A673 (cell line): ENCODE measurements at regions not wholly inside any gene's neighbourhood (a gene's known extent, or its start where the extent isn't known, plus 50 kb on each side); places are given as distances from the start of the nearest gene placed in this dataset.

ENCODE experiments used
- BruUV-seq: library from RNA; stranded (reverse); fragments of 400-500 nt; replicated peaks from 2 replicates; lab custom pipeline; 2021; lab: Mats Ljungman, UMichigan
- CTCF ChIA-PET: fragments of 300-600 bp; sonication (Branson Sonifier 250); formaldehyde crosslinking; loops from one replicate; lab custom pipeline; 2022; ENCODE audit warnings: antibody characterized with exemption; lab: Charles Lee
- POLR2A ChIA-PET: fragments of 300-600 bp; sonication (Branson Sonifier 250); formaldehyde crosslinking; loops from one replicate; lab custom pipeline; 2022; ENCODE audit warnings: antibody characterized with exemption; ENCODE audit not compliant: low non-redundant PET; lab: Charles Lee
- DNase-seq: peaks from one replicate; pipeline ENCODE4 v3.0.0-alpha.2; 2015; ENCODE audit warnings: low spot score
- H3K27ac ChIP-seq: fragments of 200-600 bp; sonication (generic); 2 replicates; pipeline ENCODE4 v1.5.1; 2016; ENCODE audit warnings: mixed run types, low read depth, mild to moderate bottlenecking, mixed read lengths, antibody characterized with exemption, low read length; ENCODE audit not compliant: poor library complexity, severe bottlenecking
- H3K27me3 ChIP-seq: fragments of 200-600 bp; sonication (generic); replicated peaks from 2 replicates; pipeline ENCODE4 v1.6.1; 2017; ENCODE audit warnings: mixed run types, low read depth, mild to moderate bottlenecking, mixed read lengths, antibody characterized with exemption, low read length; ENCODE audit not compliant: insufficient read depth, poor library complexity
- H3K36me3 ChIP-seq: fragments of 200-600 bp; sonication (generic); 2 replicates; pipeline ENCODE4 v1.6.1; 2016; ENCODE audit warnings: mixed run types, mild to moderate bottlenecking, mixed read lengths, antibody characterized with exemption, low read length; ENCODE audit not compliant: insufficient read depth, poor library complexity, severe bottlenecking
- H3K4me1 ChIP-seq: fragments of 200-600 bp; sonication (generic); 2 replicates; pipeline ENCODE4 v1.6.1; 2017; ENCODE audit warnings: mixed run types, mild to moderate bottlenecking, mixed read lengths, antibody characterized with exemption, low read length; ENCODE audit not compliant: insufficient read depth, poor library complexity, severe bottlenecking
- H3K4me3 ChIP-seq: fragments of 200-600 bp; sonication (generic); 2 replicates; pipeline ENCODE4 v1.5.1; 2016; ENCODE audit warnings: low read depth, mixed run types, mild to moderate bottlenecking, mixed read lengths, low read length; ENCODE audit not compliant: poor library complexity, severe bottlenecking
- H3K9me3 ChIP-seq: fragments of 200-600 bp; sonication (generic); 2 replicates; pipeline ENCODE4 v1.6.1; 2016; ENCODE audit warnings: mixed run types, low read depth, mild to moderate bottlenecking, mixed read lengths, antibody characterized with exemption, low read length; ENCODE audit not compliant: poor library complexity, severe bottlenecking
- EZH2 ChIP-seq: fragments of 200-600 bp; sonication (generic); IDR thresholded peaks from 2 replicates; pipeline ENCODE4 v1.6.1; 2017; ENCODE audit warnings: borderline replicate concordance, low read depth, mild to moderate bottlenecking, mixed read lengths, antibody characterized with exemption, low read length; ENCODE audit not compliant: poor library complexity, severe bottlenecking
- intact Hi-C: fragments of 100-400 bp; cut with micrococcal nuclease; formaldehyde crosslinking; loops from one replicate; pipeline ENCODE4 v1.10.0; 2022; ENCODE audit not compliant: unreplicated experiment
- TF ChIP-seq, protein P1 (sequence below): fragments of 300-800, 200-600 bp; sonication (generic); conservative IDR thresholded peaks from 2 replicates; pipeline ENCODE4 v1.5.1; 2017; ENCODE audit warnings: low read depth, mild to moderate bottlenecking, antibody characterized with exemption, low read length, moderate library complexity, mixed read lengths

DNA sequence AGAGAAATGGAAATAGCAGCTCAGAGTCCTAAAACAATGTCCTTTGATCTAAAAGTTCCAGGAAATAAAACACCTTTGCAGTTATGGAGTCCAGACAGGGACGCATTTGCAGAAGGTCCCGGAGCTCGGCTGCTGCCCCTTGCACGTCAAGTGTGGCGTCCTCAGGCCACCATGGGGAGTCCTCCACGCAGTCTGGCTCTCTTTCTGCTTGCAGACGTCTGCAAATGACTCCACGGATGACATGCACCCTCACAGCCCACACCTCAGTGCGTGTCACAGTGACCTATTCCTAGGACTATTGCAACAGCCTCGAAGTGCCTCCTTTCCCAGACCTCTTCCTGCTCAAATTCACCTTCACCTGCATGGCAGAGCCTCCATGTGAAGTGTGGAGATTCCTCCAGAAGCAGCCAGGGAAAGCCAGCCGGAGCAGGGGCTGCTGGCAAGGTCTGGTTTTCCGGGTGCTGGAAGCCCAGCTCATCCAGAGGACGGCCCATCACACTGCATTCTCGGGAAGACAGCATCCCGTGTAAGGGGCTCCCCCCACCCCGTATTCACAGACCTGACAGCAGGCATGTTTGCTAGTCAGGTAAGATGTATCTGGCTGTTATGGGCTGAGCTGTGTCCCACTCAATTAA, 137.7 kb downstream of the ASB1 start:
- ChIA-PET POLR2A (no interaction called here), CTCF (no interaction called here)
- Histone ChIP-seq H3K27me3 (peaks cover 25% of the 10 kb centered on the region), H3K27ac (no peak overlapping the region), H3K36me3 (no peaks in the 10 kb centered on the region), H3K4me1 (no peaks in the 10 kb centered on the region), H3K4me3 (no peak overlapping the region), H3K9me3 (no peaks in the 10 kb centered on the region)
- TF ChIP-seq, protein P1, sequence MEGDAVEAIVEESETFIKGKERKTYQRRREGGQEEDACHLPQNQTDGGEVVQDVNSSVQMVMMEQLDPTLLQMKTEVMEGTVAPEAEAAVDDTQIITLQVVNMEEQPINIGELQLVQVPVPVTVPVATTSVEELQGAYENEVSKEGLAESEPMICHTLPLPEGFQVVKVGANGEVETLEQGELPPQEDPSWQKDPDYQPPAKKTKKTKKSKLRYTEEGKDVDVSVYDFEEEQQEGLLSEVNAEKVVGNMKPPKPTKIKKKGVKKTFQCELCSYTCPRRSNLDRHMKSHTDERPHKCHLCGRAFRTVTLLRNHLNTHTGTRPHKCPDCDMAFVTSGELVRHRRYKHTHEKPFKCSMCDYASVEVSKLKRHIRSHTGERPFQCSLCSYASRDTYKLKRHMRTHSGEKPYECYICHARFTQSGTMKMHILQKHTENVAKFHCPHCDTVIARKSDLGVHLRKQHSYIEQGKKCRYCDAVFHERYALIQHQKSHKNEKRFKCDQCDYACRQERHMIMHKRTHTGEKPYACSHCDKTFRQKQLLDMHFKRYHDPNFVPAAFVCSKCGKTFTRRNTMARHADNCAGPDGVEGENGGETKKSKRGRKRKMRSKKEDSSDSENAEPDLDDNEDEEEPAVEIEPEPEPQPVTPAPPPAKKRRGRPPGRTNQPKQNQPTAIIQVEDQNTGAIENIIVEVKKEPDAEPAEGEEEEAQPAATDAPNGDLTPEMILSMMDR = no peak
- no peak for TF ChIP-seq EZH2
- intact Hi-C loops = no loop called here
- no peak for DNase-seq
- no TSS peak for BruUV-seq

DNA sequence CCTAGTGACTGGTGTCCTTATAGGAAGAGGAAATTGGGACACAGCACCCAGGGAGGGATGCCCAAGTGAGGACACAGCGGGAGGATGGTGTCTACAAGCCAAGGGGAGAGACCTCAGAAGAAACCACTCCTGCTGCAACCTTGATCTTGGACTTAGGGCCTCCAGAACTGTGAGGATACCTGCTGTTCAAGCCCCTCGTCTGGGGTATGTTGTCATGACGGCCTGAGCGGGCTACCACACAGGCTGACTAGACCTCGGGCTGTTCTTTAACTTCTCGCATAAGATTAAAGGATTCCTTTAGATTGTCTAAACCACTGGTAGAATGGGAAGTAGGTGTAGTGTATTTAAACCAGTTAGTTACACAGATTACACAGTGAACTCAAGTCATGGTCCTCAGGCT, 138.3 kb downstream of the ASB1 start:
- POLR2A ChIA-PET = no interaction called here
- no peaks in the 10 kb centered on the region for H3K4me1 ChIP-seq
- no TSS peak for BruUV-seq
- H3K9me3 ChIP-seq = no peaks in the 10 kb centered on the region
- H3K4me3 ChIP-seq = no peak overlapping the region
- TF ChIP-seq EZH2 = no peak
- TF ChIP-seq, protein P1 = no peak
- H3K27ac ChIP-seq = no peak overlapping the region
- peaks cover 25% of the 10 kb centered on the region for H3K27me3 ChIP-seq
- no peaks in the 10 kb centered on the region for H3K36me3 ChIP-seq
- intact Hi-C loops = no loop called here
- CTCF ChIA-PET = no interaction called here
- DNase-seq = no peak

DNA sequence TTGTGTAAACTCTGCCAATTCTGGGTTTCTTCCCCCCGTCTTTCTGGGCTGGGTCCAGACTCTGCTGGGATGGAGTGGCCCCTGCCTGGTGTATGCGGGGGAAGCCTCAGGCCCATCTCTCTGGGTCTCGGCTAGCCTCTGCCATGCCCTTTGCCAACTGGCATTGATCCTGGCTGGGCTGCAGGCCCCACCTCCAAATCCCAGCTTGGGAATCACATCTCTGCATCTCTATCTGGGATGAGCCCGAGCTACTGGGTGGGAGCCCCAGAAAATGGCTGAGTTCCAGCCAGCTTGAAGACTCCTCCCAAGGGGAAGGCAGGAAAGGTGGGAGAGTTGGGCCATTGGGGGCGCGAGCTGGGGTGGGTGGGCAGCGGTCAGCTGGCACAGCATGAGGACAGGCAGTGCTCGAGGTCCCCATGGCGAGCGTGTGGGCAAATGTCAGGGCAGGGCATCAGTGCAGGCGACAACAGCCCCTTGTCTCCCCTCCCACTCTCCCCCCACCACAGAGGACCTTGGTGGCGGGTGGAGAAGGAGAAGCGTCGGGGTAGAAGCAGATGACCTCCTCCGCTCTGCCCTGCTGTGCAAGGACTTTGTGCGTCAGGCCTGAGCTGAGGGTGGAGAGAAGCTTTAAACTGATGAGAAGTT, 139.4 kb downstream of the ASB1 start:
- BruUV-seq = no TSS peak
- no peak overlapping the region for H3K27ac ChIP-seq
- intact Hi-C loops = no loop called here
- no peaks in the 10 kb centered on the region for H3K9me3 ChIP-seq
- POLR2A ChIA-PET = no interaction called here
- H3K4me1 ChIP-seq = no peaks in the 10 kb centered on the region
- H3K36me3 ChIP-seq = no peaks in the 10 kb centered on the region
- TF ChIP-seq, protein P1 = no peak
- no peak for TF ChIP-seq EZH2
- CTCF ChIA-PET = no interaction called here
- DNase-seq = no peak
- H3K27me3 ChIP-seq = peaks cover 25% of the 10 kb centered on the region
- H3K4me3 ChIP-seq = no peak overlapping the region
